SK-N-SH treated with all-trans-retinoic acid at 6 μM for 48 hours (cell line): ENCODE measurements at regions not wholly inside any gene's neighbourhood (a gene's known extent, or its start where the extent isn't known, plus 50 kb on each side); places are given as distances from the start of the nearest gene placed in this dataset.

Experiments
- ARNTL ChIP-seq: fragments of 450-650 bp; formaldehyde crosslinking; IDR thresholded peaks from 2 replicates; pipeline ENCODE4 v1.5.0; 2020; ENCODE audit warnings: low read depth, mild to moderate bottlenecking, moderate library complexity, borderline replicate concordance
- CREB5 ChIP-seq: fragments of 250-450 bp; sonication (Bioruptor Pico); IDR thresholded peaks from 2 replicates; pipeline ENCODE4 v1.5.1; 2020; ENCODE audit warnings: low read depth, mild to moderate bottlenecking, moderate library complexity
- ESRRG ChIP-seq: fragments of 250-450 bp; sonication (Bioruptor Pico); IDR thresholded peaks from 2 replicates; pipeline ENCODE4 v1.6.1; 2021; ENCODE audit warnings: mild to moderate bottlenecking
- ISL1 ChIP-seq: fragments of 250-450 bp; sonication (Bioruptor Pico); IDR thresholded peaks from 2 replicates; pipeline ENCODE4 v2.1.2; 2022; ENCODE audit warnings: mild to moderate bottlenecking, moderate library complexity
- OSR1 ChIP-seq: fragments of 250-450 bp; sonication (Bioruptor Pico); IDR thresholded peaks from 2 replicates; pipeline ENCODE4 v1.8.0; 2022; ENCODE audit warnings: moderate library complexity, mild to moderate bottlenecking, inconsistent platforms
- PATZ1 ChIP-seq: fragments of 250-450 bp; sonication (Bioruptor Pico); IDR thresholded peaks from 2 replicates; pipeline ENCODE4 v1.8.0; 2020; ENCODE audit warnings: mild to moderate bottlenecking, moderate library complexity, borderline replicate concordance
- POU6F1 ChIP-seq: fragments of 250-450 bp; sonication (Bioruptor Pico); IDR thresholded peaks from 2 replicates; pipeline ENCODE4 v1.8.0; 2021; ENCODE audit warnings: low read depth, mild to moderate bottlenecking, moderate library complexity, borderline replicate concordance
- RARB ChIP-seq: fragments of 250-450 bp; sonication (Bioruptor Pico); IDR thresholded peaks from 2 replicates; pipeline ENCODE4 v1.8.0; 2021; ENCODE audit warnings: mild to moderate bottlenecking, moderate library complexity
- SNAI2 ChIP-seq: fragments of 250-450 bp; sonication (Bioruptor Pico); IDR thresholded peaks from 2 replicates; pipeline ENCODE4 v1.5.0; 2020; ENCODE audit warnings: mild to moderate bottlenecking, moderate library complexity
- TCF4 ChIP-seq: fragments of 250-450 bp; sonication (Bioruptor Pico); IDR thresholded peaks from 2 replicates; pipeline ENCODE4 v1.8.0; 2021; ENCODE audit warnings: mild to moderate bottlenecking, moderate library complexity, borderline replicate concordance
- ZNF565 ChIP-seq: fragments of 450-650 bp; formaldehyde crosslinking; conservative IDR thresholded peaks from 2 replicates; pipeline ENCODE4 v1.5.0; 2020; ENCODE audit warnings: low read depth, mild to moderate bottlenecking, moderate library complexity

- TF ChIP-seq ARNTL (CRISPR knock-in tag) = no peak
- no peak for TF ChIP-seq ZNF565
- no peak for TF ChIP-seq CREB5 (CRISPR knock-in tag)
- TF ChIP-seq OSR1 (CRISPR knock-in tag) = no peak
- TF ChIP-seq RARB = no peak
- TF ChIP-seq TCF4 = no peak
- no peak for TF ChIP-seq PATZ1 (CRISPR knock-in tag)
- TF ChIP-seq POU6F1 (CRISPR knock-in tag) = no peak
- TF ChIP-seq ESRRG (CRISPR knock-in tag) = no peak
- no peak for TF ChIP-seq SNAI2 (CRISPR knock-in tag)
- no peak for TF ChIP-seq ISL1
These were observed 94.0 kb upstream of the DKK2 start for GRCh38 chr4:107130157-107130556.
